PC-9 (cell line): ENCODE measurements at regions not wholly inside any gene's neighbourhood (a gene's known extent, or its start where the extent isn't known, plus 50 kb on each side); places are given as distances from the start of the nearest gene placed in this dataset.
"Not testable (repeated sequence)": the region's sequence is repeated elsewhere in the genome, so short reads cannot be mapped to it uniquely, and the experiment has no call there.

Experiments used
- BruUV-seq: library from RNA; stranded (reverse); fragments of 400-500 nt; replicated peaks from 2 replicates; lab custom pipeline; 2021; lab: Mats Ljungman, UMichigan
- CTCF ChIA-PET: fragments of 300-600 bp; sonication (Branson Sonifier 250); formaldehyde crosslinking; loops from one replicate; lab custom pipeline; 2022; ENCODE audit warnings: antibody characterized with exemption; lab: Charles Lee
- POLR2A ChIA-PET: fragments of 300-600 bp; sonication (Branson Sonifier 250); formaldehyde crosslinking; loops from one replicate; lab custom pipeline; 2022; ENCODE audit warnings: antibody characterized with exemption; ENCODE audit not compliant: unreplicated experiment; lab: Charles Lee
- DNase-seq, 2 experiments: peaks; one replicate each; pipeline versions ENCODE4 v3.0.0 to v3.0.0-alpha.2; 2015 to 2022; ENCODE audit warnings: mixed read lengths in 1 of 2
- H2AFZ ChIP-seq: fragments of 200-600 bp; sonication (generic); 2 replicates; pipeline ENCODE4 v1.8.1; 2017; ENCODE audit warnings: antibody characterized with exemption
- H3F3A ChIP-seq: fragments of 200-600 bp; sonication (generic); 2 replicates; pipeline ENCODE4 v1.8.1; 2017; ENCODE audit warnings: antibody characterized with exemption, mild to moderate bottlenecking, low read depth; ENCODE audit not compliant: insufficient read depth
- H3K27ac ChIP-seq: fragments of 200-600 bp; sonication (generic); 2 replicates; pipeline ENCODE4 v1.6.1; 2016; ENCODE audit warnings: mixed run types
- H3K27me3 ChIP-seq: fragments of 200-600 bp; sonication (generic); 2 replicates; pipeline ENCODE4 v1.6.1; 2016; ENCODE audit warnings: low read depth, mixed run types; ENCODE audit not compliant: insufficient read depth
- H3K36me3 ChIP-seq: fragments of 200-600 bp; sonication (generic); 2 replicates; pipeline ENCODE4 v1.6.1; 2016; ENCODE audit warnings: low read depth, mixed run types
- H3K4me1 ChIP-seq: fragments of 200-600 bp; sonication (generic); replicated peaks from 2 replicates; pipeline ENCODE4 v1.6.1; 2016; ENCODE audit warnings: mixed run types; ENCODE audit not compliant: insufficient read depth
- H3K4me2 ChIP-seq: fragments of 200-600 bp; sonication (generic); 2 replicates; pipeline ENCODE4 v1.6.1; 2017; ENCODE audit warnings: mixed run types
- H3K4me3 ChIP-seq: fragments of 200-600 bp; sonication (generic); 2 replicates; pipeline ENCODE4 v1.6.1; 2016; ENCODE audit warnings: mixed run types
- H3K79me2 ChIP-seq: fragments of 200-600 bp; sonication (generic); 2 replicates; pipeline ENCODE4 v1.6.1; 2017; ENCODE audit warnings: low read depth, mixed run types
- H3K9me2 ChIP-seq: fragments of 200-600 bp; sonication (generic); 2 replicates; pipeline ENCODE4 v1.8.1; 2017; ENCODE audit warnings: mild to moderate bottlenecking; ENCODE audit not compliant: insufficient read depth
- H3K9me3 ChIP-seq: fragments of 200-600 bp; sonication (generic); 2 replicates; pipeline ENCODE4 v1.8.1; 2016; ENCODE audit warnings: low read depth; ENCODE audit not compliant: insufficient read depth
- H4K20me1 ChIP-seq: fragments of 200-600 bp; sonication (generic); 2 replicates; pipeline ENCODE4 v1.8.1; 2017; ENCODE audit not compliant: insufficient read depth
- CTCF ChIP-seq: fragments of 200-600 bp; sonication (generic); conservative IDR thresholded peaks from 2 replicates; pipeline ENCODE4 v1.6.1; 2017; ENCODE audit warnings: mixed run types, antibody characterized with exemption, mild to moderate bottlenecking, moderate library complexity
- EZH2 ChIP-seq: fragments of 200-600 bp; sonication (generic); IDR thresholded peaks from 2 replicates; pipeline ENCODE4 v1.8.0; 2017; ENCODE audit warnings: antibody characterized with exemption, low read depth
- intact Hi-C: fragments of 100-400 bp; cut with micrococcal nuclease; formaldehyde crosslinking; loops from one replicate; pipeline ENCODE4 v1.10.0; 2022; ENCODE audit not compliant: unreplicated experiment

GRCh38 chr2:235225261-235225660 lies 268.6 kb upstream of the AGAP1 start:
- no peak overlapping the region for H3K27ac ChIP-seq
- H3K79me2 ChIP-seq, result no peaks in the 10 kb centered on the region
- H3K4me1 ChIP-seq, result peaks cover 8% of the 10 kb centered on the region
- H4K20me1 ChIP-seq, result no peaks in the 10 kb centered on the region
- H3F3A ChIP-seq, result no peaks in the 10 kb centered on the region
- no peak overlapping the region for H2AFZ ChIP-seq
- H3K9me2 ChIP-seq, result no peaks in the 10 kb centered on the region
- H3K4me2 ChIP-seq, result no peak overlapping the region
- H3K27me3 ChIP-seq, result no peaks in the 10 kb centered on the region
- ChIA-PET CTCF (no interaction called here), POLR2A (no interaction called here)
- TF ChIP-seq CTCF (no peak), EZH2 (no peak)
- no peaks in the 10 kb centered on the region for H3K9me3 ChIP-seq
- no peaks in the 10 kb centered on the region for H3K36me3 ChIP-seq
- intact Hi-C loops, result no loop called here
- BruUV-seq, result no TSS peak
- no peak for DNase-seq
- H3K4me3 ChIP-seq, result no peak overlapping the region

DNA sequence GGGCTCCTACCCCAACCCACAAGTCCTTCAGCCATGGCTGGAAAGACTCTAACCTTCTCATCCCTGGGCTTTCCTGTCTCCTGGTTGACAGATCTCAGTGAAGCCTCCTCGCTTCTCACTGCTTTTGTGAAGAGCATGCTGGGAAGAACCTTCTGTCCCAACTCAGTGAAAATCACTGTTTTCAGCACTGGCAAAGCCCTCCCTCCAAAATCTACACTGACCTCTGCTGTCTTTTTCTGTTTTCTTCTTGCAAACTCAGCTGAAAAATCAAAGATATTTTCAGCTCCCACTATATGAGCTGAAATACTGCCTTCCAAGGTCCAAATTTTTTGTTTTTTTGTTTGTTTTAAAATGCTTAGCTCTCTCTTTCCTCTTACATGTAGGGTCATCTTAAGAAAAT lies 266.3 kb upstream of the AGAP1 start:
- Histone ChIP-seq H3K27me3 (no peaks in the 10 kb centered on the region), H3K4me3 (no peak overlapping the region), H3F3A (no peaks in the 10 kb centered on the region; the same call in 1 of the 2 replicates), H3K9me3 (no peaks in the 10 kb centered on the region), H3K4me2 (no peak overlapping the region), H2AFZ (no peak overlapping the region), H3K4me1 (peaks cover 7% of the 10 kb centered on the region), H4K20me1 (no peaks in the 10 kb centered on the region), H3K27ac (no peak overlapping the region), H3K36me3 (no peaks in the 10 kb centered on the region), H3K79me2 (no peaks in the 10 kb centered on the region), H3K9me2 (no peaks in the 10 kb centered on the region)
- BruUV-seq, result no TSS peak
- no peak for DNase-seq
- POLR2A ChIA-PET, result interaction anchor here (0.7 kb wide), 1 partner anchor 17 kb away, joined by 5 read pairs; no protein-coding TSS in a partner anchor
- intact Hi-C loops, result no loop called here
- CTCF ChIA-PET, result no interaction called here
- TF ChIP-seq CTCF (no peak), EZH2 (no peak)

- CTCF ChIA-PET, intact Hi-C loops: not testable (repeated sequence)
Observed at GRCh38 chr2:235228422-235228821, 265.4 kb upstream of the AGAP1 start.

GRCh38 chr2:235229236-235229635 lies 264.6 kb upstream of the AGAP1 start:
- H3K9me2 ChIP-seq, result no peaks in the 10 kb centered on the region
- H4K20me1 ChIP-seq, result no peaks in the 10 kb centered on the region
- CTCF ChIA-PET, result no interaction called here
- POLR2A ChIA-PET, result no interaction called here
- H2AFZ ChIP-seq, result no peak overlapping the region
- no peaks in the 10 kb centered on the region; the same call in 1 of the 2 replicates for H3F3A ChIP-seq
- H3K4me3 ChIP-seq, result no peak overlapping the region
- H3K36me3 ChIP-seq, result no peaks in the 10 kb centered on the region
- H3K9me3 ChIP-seq, result no peaks in the 10 kb centered on the region
- no peak for DNase-seq
- no peaks in the 10 kb centered on the region for H3K4me1 ChIP-seq
- no peaks in the 10 kb centered on the region for H3K79me2 ChIP-seq
- TF ChIP-seq CTCF (no peak), EZH2 (no peak)
- H3K27me3 ChIP-seq, result no peaks in the 10 kb centered on the region
- no peak overlapping the region for H3K4me2 ChIP-seq
- intact Hi-C loops, result no loop called here
- BruUV-seq, result no TSS peak
- H3K27ac ChIP-seq, result no peak overlapping the region

More at GRCh38 chr2:235228422-235228821, 265.4 kb upstream of the AGAP1 start:
- H3F3A ChIP-seq, POLR2A ChIA-PET, DNase-seq, H3K4me2 ChIP-seq, H3K79me2 ChIP-seq, H3K27me3 ChIP-seq, H4K20me1 ChIP-seq, H3K4me3 ChIP-seq, H3K9me3 ChIP-seq, H2AFZ ChIP-seq, H3K4me1 ChIP-seq, H3K9me2 ChIP-seq, H3K27ac ChIP-seq, BruUV-seq, H3K36me3 ChIP-seq: not testable (repeated sequence)
